HG03196 (cell line): ENCODE measurements at regions not wholly inside any gene's neighbourhood (a gene's known extent, or its start where the extent isn't known, plus 50 kb on each side); places are given as distances from the start of the nearest gene placed in this dataset.
"Not testable (repeated sequence)": the region's sequence is repeated elsewhere in the genome, so short reads cannot be mapped to it uniquely, and the experiment has no call there.

Experiments used
- ATAC-seq: cut with Tn5 transposase; IDR thresholded peaks from one replicate; pipeline ENCODE4 v1.9.1; 2021; ENCODE audit not compliant: unreplicated experiment

DNA sequence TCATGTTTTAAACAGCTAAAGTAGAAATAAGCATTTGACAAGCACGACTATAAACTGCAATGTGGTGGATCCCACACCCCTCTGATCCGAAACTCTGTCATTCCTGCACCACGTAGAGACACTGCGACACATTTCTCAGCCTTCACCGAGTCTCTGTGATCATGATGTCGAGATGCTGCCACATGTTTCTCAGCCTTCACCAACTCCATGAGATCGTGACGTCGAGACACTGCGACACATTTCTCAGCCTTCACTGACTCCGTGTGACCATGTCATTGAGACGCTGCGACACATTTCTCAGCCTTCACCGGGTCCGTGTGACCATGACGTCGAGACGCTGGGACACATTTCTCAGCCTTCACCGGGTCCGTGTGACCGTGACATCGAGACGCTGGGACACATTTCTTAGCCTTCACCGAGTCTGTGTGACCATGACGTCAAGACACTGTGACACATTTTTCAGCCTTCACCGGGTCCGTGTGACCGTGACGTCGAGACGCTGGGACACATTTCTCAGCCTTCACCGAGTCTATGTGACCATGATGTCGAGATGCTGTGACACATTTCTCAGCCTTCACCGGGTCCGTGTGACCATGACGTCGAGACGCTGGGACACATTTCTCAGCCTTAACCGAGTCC, 143.0 kb downstream of the TTLL2 start:
- ATAC-seq = no peak

DNA sequence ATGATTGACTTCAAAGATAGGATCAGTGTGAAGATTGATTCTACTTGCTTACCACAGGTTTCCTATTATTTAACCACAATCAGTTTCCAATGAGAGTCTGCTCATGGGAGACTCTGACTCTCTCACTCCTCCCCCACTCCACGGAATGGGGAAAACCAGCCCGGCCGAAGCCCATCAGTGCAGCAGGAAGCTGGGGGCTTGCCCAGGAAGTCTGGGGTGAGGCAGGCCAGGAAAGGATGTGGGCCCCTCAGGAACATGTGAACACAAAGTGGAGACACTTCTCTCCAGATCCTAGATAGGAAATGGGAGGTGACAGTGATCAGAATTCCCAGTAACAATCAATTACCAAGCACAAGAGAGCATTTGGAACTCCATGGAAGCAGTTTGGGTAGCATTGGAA, 144.2 kb downstream of the TTLL2 start:
- no peak for ATAC-seq

DNA sequence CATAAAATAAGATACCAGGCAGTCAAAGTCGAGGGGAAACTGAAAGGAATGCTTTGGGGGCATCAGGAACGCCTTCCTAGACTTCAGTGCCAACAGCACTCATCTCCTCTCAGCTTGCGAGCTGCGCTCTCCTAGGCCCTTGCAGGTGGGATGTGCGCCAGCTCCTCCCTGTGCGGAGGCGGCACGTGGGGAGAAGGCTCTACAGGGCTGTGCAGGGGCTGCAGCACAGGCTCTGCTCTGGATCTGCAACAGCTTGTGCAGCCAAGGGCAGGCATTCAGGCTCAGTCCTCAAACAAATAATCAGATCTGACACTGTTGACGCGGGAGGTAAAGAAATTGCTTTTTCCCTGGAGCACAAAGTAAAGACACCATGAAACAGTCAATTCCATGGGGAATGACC, 144.8 kb downstream of the TTLL2 start:
- ATAC-seq = no peak

DNA sequence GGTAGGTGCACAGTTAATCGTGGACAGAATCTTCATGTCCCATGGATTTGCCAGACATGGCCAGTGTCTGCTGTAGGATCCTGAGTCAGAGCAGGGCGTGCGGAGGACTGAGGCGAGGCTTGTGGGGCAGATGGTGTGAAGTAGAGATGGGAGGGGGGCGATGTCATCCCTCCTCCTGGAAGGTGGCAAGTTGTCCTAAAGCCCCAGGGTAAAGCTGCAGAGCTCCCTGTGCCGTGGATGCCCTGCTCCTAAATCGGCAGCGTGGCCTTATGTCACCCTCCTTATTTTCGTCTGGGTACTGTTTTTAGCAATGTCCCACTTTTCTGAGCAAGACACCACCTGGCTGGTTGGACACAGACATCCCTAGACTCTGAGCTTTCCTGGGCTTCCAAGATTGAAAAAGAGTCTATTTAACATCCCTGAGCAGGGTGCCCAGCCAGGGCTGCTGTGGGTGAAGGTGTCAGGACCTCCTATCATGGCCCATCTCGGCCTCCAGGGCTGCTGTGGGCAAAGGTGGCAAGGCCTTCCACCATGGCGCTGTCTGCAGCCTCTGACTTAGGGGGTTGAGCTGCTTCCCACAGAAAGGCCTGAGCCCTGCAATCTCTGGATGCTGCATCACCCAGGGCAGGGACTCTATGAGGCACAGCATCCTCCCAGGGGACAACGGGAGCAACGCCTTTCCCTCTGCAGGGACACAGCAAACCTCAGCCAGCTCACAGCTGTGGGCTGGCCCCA, 145.4 kb downstream of the TTLL2 start:
- no peak for ATAC-seq

DNA sequence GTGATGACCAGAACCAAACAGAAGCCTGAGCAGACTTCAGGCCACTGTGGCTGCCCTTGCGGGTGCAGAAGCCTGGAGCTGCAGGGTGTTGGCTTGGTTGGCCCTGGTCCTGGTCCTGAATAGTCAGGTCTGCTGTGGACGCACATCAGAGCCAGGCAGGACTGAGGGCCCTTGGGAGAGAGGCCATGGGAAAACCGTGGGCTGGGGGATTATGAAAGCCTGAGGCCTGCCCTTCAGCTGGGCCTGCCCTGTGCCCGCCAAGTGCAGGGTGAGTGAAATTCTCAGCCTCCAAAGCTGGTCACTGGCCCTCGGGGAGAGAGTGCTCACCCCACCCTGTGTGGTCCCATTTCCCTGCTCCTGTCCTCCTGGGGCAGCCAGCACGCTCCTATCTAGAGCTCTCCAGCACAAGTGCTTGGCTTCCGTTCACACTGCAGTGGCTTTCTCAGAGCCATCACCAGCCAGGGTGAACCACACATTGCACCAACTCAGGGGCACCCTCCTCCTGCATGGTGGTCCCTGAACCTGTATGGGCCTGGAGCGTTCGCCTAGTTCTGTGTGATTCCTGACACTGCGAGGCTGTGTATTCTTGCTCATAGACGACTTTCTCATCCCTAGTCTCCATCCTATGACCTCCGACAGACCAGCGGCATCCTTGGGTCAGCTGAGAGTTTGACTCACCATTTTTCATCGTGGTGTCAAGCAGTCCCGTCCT, 146.1 kb downstream of the TTLL2 start:
- no peak for ATAC-seq

DNA sequence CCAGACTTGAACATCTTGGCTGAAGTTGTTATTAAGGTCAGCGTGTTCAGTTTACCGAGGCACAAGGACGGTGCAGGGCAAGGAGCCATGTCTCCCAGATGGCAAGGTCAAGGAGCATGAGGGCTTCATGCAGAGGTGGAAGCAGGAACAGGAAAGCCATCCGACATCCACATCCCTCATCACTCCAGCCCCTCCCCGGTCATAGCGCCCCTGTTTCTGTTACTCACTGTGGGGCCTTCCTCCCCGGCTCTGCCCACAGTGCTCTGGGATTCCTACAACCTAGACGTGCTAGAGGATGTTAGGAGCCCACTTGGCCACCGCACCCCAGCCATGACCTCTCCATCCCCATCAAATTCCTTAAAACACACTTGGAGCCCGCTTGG, 146.7 kb downstream of the TTLL2 start:
- ATAC-seq = no peak

DNA sequence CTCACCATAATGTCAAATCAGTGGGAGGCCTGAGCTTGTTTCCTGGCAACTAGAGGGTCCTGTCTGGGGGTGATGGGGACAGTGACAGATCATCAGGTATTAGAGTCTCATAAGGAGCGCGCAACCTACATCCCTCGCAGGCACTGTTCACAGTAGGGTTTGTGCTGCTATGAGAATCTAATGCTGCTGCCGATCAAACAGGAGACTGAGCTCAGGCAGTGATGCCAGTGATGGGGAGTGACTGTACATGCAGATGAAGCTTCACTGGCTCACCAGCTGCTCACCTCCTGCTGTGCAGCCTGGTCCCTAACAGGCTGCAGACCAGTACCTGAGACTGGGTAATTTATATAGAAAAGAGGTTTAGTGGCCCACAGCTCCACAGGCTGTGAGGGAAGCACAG, 147.3 kb downstream of the TTLL2 start:
- ATAC-seq = no peak

DNA sequence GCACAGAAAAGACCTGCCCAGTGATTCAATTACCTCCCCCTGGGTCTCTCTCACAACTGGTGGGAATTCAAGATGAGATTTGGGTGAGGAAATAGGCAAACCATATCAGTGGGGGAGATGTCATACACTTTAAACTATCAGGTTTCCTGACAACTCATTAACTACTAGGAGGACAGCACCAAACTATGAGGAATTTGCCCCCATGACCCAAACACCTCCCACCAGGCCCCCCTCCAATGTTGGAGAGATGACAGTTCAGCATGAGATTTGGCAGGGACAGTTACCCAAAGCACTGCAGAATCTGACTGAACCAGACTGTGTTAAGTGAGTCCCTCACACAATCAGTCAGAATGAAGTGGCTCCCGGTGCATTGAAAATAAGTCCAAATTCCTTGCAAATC, 148.0 kb downstream of the TTLL2 start:
- no peak for ATAC-seq

DNA sequence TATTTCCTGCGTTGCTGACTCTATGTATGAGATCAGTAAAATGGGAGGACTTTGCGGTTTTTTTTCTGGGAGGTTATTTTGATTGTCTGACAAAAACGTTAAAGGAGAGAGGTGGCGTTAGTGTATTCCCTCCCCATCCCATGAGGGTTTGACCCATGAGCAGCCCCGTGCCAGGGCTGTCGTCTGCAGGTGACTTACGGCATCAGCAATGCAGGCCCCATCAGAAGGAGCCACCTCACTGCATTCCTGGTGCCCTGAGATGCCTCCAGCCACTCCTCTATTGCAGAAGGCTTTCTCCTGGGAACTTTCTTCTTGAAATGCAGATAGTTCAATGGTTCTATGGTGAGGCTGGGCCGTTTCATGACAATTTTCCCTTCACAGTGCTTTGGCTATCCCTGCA, 149.3 kb downstream of the TTLL2 start:
- ATAC-seq = no peak

DNA sequence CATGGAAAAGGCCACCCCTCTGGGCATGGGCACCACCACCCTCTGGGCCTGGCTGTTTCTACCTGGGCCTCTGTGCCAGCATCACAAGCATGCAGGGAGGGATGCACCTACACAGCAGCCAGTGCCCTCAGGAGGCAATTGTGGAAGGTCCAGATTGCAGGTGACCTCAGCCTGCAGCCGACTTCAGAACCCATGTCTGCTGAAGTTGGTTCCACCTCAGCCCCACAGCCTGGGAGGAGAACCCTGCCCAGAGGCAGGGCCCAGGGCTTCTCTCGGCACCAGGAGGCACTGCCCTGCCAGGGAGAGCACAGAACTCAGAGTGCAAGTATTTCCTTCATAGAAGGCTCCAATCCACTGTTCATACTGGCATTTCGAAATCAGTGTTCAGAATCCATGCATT, 149.8 kb downstream of the TTLL2 start:
- no peak for ATAC-seq

DNA sequence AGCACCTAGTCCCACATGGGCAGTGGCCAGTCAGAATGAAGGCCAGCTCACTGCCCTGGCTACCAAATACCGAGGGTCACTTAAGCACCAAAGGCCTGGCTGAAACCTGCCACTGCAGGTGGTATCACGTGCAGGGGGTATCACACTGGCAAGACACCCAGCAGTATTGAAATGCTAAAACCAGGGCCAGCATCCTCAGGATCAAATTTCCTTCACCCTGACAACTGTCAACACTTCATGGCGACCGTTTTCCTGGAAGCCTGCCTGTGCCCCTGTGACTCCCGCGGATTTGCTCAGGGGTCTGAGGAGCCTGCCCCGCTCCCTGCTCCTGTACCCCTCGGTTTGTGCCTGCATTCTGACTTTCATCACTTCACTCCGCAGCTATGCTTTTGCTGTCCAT, 151.1 kb downstream of the TTLL2 start:
- no peak for ATAC-seq

DNA sequence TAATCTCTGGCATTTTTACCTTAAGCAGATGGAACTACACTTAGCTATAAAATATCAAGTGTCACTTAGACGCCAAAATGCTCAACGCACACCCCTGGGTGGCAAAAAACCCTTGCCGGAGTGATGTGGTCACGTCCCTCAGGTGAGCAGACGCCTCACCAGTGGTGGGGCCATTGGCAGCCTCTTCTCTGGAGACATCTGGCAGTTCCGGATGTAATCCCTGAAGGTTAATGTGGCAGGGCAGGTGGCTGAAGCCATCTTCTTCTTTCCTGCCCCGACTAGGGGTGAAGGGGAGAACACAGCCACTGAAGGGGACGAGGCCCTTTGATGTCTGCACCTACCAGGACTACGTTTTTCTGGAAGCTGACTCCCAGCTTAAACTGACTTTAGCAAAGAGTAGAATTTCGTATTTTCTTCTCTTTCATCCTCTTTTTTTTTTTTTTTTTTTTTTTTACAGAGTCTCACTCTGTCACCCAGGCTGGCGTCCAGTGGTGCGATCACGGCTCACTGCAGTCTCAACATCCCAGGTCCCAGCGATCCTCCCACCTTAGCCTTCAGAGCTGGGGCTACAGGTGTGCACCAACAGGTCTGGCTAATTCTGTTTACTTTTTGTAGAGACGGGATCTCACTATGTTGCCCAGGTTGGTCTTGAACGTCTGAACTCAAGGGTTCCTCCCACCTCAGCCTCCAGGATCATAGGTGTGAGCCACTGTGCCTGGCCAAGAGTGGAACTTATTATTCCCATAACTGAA, 152.1 kb downstream of the TTLL2 start:
- ATAC-seq = no peak

DNA sequence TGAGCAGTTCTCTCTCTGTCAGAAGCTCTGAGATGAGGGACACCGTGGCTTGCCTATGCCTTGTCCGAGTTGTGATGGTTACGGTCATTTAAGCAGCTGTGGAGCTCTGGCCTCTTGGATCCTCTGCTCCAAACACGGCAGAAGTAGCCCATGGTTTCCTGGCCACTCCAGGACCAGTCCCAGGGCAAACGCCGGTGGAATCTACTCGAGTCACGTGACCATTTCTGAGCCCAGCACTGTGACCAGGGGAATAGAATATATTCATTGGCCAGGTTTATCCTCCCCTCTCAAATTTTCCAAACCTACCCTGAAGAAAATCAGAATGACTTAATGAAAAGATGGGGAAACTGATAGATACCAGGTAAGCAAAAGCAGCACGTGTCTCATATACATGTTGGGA, 152.8 kb downstream of the TTLL2 start:
- ATAC-seq = no peak

DNA sequence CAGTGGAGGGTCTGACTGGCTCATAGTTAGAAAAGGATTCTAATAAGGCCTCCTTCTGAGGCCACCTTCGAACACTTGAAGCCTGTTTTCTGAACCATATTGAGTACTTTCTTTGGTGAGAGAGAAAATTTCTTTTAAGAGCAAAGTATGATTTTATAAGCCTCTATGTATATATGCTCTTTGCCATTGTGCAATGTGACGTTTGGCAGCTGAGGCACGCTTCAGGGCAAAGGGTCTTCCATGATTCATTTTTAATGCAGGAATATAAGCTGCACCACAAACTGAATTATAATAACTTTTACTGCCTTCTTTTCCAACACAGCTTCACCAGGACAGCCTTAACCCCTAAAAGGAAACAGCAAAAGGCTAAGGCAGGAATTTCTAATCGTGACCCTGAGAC, 154.4 kb downstream of the TTLL2 start:
- ATAC-seq = no peak

DNA sequence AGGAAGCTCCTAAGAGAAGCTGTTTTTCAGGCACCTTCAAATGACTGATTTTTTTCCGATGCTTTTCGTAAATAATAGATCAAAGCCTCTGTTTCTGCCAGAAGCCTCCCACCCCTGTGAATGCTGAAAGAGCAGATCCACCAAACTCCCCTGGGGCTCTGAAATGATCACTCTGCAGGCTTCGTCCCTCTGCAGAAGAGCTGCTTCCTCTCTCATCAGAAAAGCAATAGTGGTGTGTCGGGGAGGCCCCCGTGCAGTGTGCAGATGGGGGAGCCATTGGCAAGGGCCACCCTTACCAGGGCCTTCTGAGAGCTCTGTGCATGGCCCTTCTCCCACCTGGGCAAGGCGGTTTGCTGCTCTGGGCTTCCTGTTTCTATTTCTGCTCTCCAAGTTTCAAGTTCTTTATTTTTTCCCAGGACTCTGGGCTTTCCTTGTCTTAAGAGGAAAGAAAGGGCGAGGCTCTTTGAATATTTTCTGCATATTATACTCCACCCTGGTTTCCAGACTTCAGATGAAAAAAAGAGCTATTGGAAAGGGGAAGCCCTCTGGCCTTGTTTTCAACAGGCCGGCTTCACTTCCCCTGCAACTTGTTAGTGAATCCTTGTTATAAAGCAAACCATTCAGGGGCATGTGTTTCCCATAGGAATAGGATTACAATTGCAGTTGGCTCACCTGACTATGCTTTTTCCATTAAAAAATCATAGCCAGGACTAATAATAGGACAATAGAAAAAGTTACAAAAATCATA, 155.2 kb downstream of the TTLL2 start:
- ATAC-seq = no peak

DNA sequence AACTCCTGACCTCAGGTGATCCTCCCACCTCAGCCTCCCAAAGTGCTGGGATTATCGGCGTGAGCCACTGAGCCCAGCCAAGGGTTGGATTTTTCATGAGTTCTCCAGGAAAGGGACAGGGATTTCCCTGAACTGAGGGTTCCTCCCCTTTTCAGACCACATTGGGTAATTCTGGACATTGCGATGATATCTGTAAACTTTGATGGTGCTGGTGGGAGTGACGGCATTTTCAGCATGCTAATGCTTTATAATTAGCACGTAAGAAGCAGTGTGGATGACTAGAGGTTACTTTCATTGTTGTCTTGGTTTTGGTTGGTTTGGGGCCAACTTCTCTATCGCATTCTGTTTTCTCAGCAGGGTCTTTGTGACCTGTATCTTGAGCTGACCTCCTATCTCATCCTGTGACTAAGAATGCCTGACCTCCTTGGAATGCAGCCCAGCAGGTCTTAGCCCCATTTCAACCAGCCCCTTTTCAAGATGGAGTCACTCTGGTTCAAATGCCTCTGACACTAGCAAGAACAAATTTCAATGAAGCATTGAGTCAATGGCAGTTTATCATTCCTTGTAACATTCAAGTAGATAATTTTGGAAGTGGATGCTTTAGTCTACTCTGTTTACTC, 156.5 kb downstream of the TTLL2 start:
- no peak for ATAC-seq

DNA sequence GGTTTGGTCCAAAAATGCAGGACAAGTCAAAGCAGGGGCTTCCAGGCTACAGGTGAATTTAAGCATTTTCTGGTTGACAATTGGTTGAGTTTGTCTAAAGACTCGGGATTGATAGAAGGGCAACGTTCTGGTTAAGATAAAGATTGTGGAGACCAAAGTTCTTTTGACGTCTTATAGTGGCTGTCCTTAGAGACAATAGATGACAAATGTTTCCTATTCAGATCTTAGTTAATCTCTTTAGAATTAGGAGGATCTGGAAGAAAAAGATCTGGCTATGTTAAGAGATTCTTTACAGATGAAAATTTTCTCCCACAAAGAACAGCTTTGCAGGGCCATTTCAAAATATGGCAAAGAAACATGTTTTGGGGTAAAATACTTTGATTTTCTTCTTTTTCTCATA, 157.9 kb downstream of the TTLL2 start:
- not testable (repeated sequence) for ATAC-seq

DNA sequence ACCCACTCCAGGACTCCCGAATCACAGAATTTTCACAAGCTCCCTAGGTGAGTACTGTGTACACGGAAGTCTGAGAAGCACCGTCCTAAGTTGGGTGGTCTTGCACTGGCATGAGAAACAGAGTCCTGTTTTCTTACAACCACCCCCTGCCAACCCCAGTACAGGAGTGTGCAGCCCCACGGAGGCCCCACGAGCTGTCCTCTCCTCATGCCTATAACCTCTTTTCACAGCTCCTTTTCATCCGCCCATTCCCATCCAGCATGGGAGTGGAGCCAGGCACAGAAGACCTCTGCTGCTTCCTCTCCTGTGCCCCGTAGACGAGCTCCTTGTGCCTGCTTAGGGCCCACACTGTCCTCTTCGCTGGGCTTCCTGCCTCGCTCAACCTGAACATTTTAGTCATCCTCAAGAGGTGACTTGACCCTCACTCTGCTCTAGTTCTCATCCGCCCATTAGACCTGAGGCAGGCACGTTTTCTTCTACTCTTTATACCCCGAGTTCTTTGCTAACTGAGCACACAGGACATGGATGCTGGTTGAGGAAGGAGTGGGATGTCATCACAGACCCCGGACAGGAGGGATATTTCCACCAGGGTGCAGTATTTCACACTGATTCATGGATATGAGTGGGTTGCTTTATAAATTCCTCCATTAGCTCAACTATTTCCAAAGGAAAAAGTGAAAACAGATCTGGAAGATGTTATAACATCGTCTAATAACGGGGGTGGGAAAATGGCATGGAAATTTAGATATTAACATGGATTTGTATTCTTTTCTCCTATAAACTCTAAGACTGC, 160.5 kb downstream of the TTLL2 start:
- no peak for ATAC-seq

DNA sequence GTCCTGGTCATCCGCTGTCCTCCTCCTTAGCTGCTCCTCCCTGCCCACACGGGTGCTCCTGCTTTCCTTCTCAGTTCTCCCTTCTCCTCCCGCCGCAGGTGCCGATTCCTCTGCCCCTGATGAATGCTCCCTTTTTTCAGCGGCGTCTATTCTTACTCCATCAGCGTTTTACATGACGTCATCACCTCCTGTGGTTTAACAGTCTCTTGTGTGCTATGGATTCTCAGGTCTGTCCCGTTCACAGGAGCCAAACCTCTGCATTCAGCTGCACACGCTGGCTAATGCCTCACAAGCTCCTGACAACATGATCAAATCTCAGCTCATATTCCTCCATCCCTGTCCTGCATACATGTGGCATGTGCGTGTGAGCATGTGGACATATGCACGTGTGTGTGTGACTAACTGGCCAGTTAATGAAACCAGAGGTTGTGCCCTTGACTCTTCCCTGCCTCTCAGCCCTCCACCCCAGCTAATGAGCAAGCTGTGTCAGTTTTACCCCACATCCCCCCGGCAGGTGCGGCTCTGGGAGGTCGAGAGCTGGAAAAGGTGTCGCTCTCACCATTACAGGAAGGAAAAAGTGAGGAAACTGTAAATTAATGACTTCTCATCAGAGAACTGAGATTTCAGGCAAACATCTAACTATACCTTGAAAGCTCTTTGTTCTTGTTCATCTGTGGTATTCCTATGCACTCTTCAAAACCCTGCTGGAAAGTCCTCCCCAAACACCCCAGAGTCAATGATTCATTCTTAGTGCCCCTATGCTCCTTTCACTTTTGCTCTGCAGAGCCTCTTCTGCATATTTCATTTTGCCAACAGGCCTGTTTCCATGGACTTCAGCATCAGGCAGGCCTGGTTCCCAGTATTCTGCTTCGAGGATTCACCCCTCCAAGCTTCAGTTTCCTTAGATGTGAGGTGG, 163.1 kb downstream of the TTLL2 start:
- ATAC-seq = no peak
